ENCODE measurements at regions not wholly inside any gene's neighbourhood (a gene's known extent, or its start where the extent isn't known, plus 50 kb on each side); places are given as distances from the start of the nearest gene placed in this dataset.

DNA sequence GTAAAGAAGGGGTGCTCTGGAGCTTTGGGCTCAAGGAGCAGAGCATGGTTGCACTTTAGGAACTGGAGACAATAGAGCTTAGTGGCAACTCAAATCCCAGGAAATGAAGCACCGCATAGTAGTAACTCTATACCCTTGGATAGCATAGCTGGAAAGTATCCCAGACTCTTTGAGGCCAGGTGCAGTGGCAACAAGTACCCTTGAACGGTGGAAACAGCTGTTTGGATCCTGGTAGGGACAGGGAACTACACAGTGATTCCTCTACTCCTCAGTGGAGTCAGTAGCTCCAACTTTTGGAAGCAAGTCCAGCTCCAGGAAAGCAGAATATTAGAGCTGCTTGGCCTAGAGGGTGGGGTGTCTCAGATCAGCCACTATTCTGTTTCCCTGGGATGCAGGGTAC is 129.0 kb upstream of the WSCD2 start:
- H3K36me3 ChIP-seq = no peaks in the 10 kb centered on the region
- no peaks in the 10 kb centered on the region for H3K27me3 ChIP-seq
- H3K27ac ChIP-seq = no peak overlapping the region
- no peaks in the 10 kb centered on the region for H3K4me1 ChIP-seq (ENCODE audit: low read depth)
- TF ChIP-seq, protein P1, sequence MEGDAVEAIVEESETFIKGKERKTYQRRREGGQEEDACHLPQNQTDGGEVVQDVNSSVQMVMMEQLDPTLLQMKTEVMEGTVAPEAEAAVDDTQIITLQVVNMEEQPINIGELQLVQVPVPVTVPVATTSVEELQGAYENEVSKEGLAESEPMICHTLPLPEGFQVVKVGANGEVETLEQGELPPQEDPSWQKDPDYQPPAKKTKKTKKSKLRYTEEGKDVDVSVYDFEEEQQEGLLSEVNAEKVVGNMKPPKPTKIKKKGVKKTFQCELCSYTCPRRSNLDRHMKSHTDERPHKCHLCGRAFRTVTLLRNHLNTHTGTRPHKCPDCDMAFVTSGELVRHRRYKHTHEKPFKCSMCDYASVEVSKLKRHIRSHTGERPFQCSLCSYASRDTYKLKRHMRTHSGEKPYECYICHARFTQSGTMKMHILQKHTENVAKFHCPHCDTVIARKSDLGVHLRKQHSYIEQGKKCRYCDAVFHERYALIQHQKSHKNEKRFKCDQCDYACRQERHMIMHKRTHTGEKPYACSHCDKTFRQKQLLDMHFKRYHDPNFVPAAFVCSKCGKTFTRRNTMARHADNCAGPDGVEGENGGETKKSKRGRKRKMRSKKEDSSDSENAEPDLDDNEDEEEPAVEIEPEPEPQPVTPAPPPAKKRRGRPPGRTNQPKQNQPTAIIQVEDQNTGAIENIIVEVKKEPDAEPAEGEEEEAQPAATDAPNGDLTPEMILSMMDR (IDR thresholded peaks at IDR 0.05; ENCODE audit: low read depth, low read length) = no peak
- no peak for DNase-seq (ENCODE audit: low read depth in 1 of 2, low spot score in 1 of 2)
- no peak overlapping the region for H3K4me3 ChIP-seq
- H3K9me3 ChIP-seq (ENCODE audit: low read depth) = no peaks in the 10 kb centered on the region

DNA sequence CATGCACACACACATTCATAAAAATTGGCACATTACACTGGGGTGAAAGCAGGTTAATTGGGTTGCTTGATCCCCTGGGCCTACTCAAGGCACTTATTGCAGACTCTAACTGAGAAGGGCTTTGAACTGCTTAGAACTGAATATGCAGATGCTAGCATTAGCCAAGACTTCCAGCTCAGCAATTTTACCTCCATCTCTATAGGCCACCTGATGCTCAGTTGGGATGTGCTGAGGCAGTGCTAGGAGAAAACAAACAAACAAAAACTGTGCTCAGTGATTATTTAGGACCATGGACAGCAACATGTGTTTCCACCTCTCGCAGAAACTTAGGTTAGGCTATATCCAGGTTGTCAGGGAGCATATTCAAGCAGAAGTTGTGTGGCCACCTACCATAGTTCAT is 124.8 kb upstream of the WSCD2 start:
- H3K4me1 ChIP-seq (ENCODE audit: low read depth) = no peaks in the 10 kb centered on the region
- TF ChIP-seq, protein P1 (IDR thresholded peaks at IDR 0.05; ENCODE audit: low read depth, low read length) = no peak
- peaks cover 14% of the 10 kb centered on the region for H3K27me3 ChIP-seq
- H3K27ac ChIP-seq = no peak overlapping the region
- H3K9me3 ChIP-seq (ENCODE audit: low read depth) = no peaks in the 10 kb centered on the region
- no peaks in the 10 kb centered on the region for H3K36me3 ChIP-seq
- no peak overlapping the region for H3K4me3 ChIP-seq
- peak; percentile 3 to 71 for DNase-seq (ENCODE audit: low read depth in 1 of 2, low spot score in 1 of 2)

DNA sequence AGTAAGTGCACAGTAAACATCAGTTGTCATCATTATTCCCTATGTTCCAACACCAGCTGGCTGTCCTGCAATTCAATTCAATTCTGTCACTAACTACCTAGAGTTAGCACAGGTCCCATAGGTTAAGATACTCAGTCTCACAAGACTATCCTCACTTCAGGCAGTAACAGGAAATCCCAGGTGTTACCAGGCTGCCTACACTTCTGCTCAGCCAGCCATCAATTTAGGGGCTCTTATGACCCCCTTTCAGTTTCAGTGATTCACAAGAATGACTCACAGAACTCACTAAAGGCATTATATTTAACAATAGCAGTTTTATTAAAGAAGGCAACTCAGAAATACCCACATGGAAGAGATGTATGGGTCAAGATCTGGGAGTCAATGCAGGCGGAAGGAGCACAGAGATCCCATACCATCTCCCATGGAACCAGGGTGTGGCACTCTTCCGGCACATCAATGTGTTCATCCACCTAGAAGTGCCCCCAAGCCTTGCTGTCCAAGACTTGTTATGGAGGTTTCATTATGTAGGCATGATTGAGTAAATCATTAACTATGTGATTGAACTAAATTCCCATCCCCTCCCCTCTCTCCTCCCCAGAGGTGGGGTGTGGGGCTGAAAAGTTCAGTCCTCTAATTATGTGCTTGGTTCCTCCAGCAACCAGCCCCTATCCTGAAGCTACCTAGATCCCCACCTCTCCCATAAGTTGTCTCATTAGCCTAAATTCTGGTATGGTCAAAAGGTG is 120.8 kb upstream of the WSCD2 start:
- Histone ChIP-seq H3K27ac (no peak overlapping the region), H3K9me3 (ENCODE audit: low read depth) (no peaks in the 10 kb centered on the region), H3K36me3 (no peaks in the 10 kb centered on the region), H3K4me3 (no peak overlapping the region), H3K27me3 (peaks cover 21% of the 10 kb centered on the region), H3K4me1 (ENCODE audit: low read depth) (no peaks in the 10 kb centered on the region)
- DNase-seq (ENCODE audit: low read depth in 1 of 2, low spot score in 1 of 2) = no peak
- TF ChIP-seq, protein P1 (IDR thresholded peaks at IDR 0.05; ENCODE audit: low read depth, low read length) = no peak

DNA sequence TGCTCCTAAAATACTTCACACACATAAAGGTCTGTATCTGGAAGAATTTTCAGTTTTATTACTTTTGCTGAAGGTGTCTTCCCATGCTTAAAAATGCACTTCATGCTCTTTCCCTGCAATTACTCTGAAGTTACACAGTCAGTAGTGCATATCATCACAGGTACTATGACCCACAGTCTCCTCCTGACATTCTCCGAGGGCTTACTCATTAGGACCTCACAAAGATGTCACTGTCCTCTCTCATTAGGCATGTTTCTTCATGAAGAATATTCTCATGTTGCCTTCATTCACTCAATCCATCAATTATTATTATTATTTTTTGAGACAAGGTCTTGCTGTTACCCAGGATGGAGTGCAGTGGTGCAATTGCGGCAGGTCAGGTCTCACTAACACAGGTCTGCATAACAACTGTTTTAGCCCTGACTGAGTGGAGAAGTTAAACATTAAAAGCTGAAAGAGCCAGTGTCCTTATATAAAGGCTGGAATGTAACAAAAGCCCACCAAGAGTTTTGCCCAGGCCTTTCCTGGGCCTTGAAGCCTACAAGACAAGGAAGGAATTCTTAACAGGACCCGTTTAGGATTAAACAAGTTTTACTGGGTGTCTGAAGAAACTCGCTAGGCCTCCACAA is 119.5 kb upstream of the WSCD2 start:
- no peak for DNase-seq (ENCODE audit: low read depth in 1 of 2, low spot score in 1 of 2)
- no peak overlapping the region for H3K27ac ChIP-seq
- H3K27me3 ChIP-seq = peaks cover 28% of the 10 kb centered on the region
- TF ChIP-seq, protein P1 (IDR thresholded peaks at IDR 0.05; ENCODE audit: low read depth, low read length) = no peak
- H3K36me3 ChIP-seq = no peaks in the 10 kb centered on the region
- no peak overlapping the region for H3K4me3 ChIP-seq
- no peaks in the 10 kb centered on the region for H3K4me1 ChIP-seq (ENCODE audit: low read depth)
- no peaks in the 10 kb centered on the region for H3K9me3 ChIP-seq (ENCODE audit: low read depth)

DNA sequence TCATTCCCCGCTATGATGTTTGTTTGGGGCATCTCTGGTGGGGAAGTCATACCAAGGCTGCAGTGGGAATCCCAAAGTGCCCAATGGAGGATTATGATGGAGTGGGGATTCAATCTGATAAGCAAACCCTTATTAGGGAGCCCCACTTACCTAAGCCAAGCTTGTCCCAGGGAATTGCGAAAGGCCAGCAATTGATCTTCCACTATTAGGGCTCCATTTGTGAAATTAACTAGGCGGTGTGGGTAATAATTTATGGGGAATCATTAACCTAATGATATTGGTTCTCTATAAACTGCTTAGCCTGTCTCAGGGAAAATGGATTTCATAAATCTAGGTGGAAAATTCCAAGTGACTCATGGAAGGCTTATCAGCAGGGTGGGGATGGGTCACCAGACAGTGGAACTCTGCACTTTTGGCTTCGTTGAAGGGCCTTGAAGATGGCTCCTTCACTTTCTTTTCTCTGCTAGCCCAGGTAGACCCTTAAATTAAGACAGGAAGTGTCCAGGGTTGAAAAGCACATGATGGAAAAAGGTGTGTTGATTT is 113.0 kb upstream of the WSCD2 start:
- H3K9me3 ChIP-seq (ENCODE audit: low read depth) = no peaks in the 10 kb centered on the region
- DNase-seq (ENCODE audit: low read depth in 1 of 2, low spot score in 1 of 2) = no peak
- H3K4me1 ChIP-seq (ENCODE audit: low read depth) = no peaks in the 10 kb centered on the region
- H3K4me3 ChIP-seq = no peak overlapping the region
- no peaks in the 10 kb centered on the region for H3K36me3 ChIP-seq
- TF ChIP-seq, protein P1 (IDR thresholded peaks at IDR 0.05; ENCODE audit: low read depth, low read length) = no peak
- peaks cover 28% of the 10 kb centered on the region for H3K27me3 ChIP-seq
- H3K27ac ChIP-seq = no peak overlapping the region

All from cardiac muscle cell (in vitro differentiated cells and primary cell).